Tibial nerve (tissue), 3 donors: ENCODE measurements at regions not wholly inside any gene's neighbourhood (a gene's known extent, or its start where the extent isn't known, plus 50 kb on each side); places are given as distances from the start of the nearest gene placed in this dataset.
"Not testable (repeated sequence)": the region's sequence is repeated elsewhere in the genome, so short reads cannot be mapped to it uniquely, and the experiment has no call there.

ENCODE experiments used
- CTCF ChIP-seq, 5 experiments: fragments of 200-600 bp in 3 of 5; fragments of 450-650 bp in 2 of 5; sonication (generic) in 3 of 5; IDR thresholded peaks; one replicate each; pipeline ENCODE4 v1.5.1; 2016 to 2019; ENCODE audit warnings: antibody characterized with exemption in 5 of 5, mild to moderate bottlenecking in 3 of 5, moderate library complexity in 2 of 5
- POLR2A ChIP-seq, 2 donors: fragments of 450-650 bp; IDR thresholded peaks; one replicate each; pipeline ENCODE4 v1.6.1; 2017; ENCODE audit warnings: antibody characterized with exemption in 2 of 2, mild to moderate bottlenecking in 2 of 2, moderate library complexity in 2 of 2

DNA sequence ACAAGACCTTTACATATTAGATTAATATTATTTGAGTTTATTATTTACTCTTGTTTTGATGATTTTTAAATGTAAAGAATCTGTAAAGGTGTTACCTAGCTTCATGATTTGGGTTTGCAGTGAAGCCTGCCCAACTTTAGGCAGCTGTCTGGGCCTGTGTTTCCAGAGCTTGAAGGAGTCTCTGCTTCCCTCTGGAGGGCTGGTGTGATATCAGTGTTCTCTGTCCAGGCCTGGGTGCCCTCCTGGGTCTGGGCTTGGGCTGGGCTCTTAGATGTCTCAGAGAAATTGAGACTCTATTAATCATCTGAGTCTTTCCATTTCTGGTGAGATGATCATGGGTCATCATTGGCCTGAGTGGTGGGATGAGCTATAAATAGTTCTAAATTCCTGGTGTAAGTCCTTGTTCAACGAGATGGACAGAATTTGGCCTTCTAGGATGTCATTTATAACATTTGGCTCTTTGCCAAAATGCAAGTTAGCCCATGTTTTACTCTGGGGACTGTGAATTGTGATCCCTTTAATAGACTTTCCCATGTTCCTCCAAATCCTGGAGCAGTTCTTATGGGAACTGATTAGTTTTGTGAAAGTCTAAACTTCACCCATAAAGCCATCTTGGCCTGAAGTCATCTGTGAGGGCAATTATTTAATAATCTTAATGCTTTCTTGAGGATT lies 397.3 kb downstream of the TMEM121 start:
- TF ChIP-seq POLR2A, CTCF (IDR thresholded peaks at IDR 0.05): not testable (repeated sequence)
